GM21515 (cell line): ENCODE measurements at regions not wholly inside any gene's neighbourhood (a gene's known extent, or its start where the extent isn't known, plus 50 kb on each side); places are given as distances from the start of the nearest gene placed in this dataset.

ENCODE experiments used
- ATAC-seq: cut with Tn5 transposase; IDR thresholded peaks from one replicate; pipeline ENCODE4 v1.9.1; 2021; ENCODE audit not compliant: unreplicated experiment

DNA sequence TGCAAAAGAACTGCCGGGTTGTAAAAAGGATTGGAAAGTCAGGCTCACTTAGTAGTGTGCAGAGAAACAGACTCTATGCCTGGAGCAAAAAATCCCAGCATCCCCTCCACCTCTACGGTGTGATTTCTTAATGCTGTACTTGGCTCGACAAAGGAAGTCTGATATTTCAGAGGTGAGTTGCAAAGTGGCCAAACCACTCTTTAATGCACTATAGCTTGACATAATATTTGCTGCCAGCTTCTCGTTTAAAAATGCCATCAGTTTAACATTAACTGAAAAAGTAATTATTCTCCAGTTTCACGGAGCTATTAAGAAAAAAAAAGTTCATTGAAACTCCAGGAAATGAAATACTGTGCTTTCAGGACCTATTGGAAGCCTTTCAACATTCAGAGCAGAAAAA, 448.3 kb upstream of the ZFP42 start:
- no peak for ATAC-seq

DNA sequence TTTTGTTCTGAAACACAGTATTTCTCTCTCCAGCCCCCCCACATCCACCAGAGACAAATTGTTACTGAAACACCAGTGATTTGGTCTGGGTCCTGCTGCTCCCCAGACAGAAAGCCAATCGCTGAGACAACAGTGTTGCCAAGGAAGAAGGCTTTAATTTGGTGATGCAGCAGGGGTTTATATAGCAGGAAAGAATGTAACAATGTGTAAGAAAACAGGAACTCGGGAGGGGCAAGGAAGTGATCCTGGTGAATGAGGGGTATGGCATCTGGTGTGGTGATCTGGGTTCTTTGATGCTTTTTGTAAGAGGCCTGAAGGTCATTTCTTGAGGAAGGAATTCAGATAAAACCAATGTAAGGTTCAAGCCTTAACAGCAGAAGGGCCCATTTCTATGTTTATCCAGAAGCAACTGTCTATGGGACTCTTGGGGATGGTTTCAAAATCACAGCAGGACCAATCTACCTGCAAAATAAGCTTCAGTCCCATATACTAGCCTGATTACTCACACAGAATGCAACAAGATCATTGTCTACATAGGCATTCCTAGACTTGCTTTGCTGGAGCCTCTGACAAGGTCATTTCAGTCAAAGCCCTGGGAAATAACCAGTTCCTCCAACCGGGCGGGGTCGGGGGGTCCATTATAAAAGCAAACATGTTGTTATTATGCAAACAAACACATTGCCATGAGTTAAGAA, 445.2 kb upstream of the ZFP42 start:
- no peak for ATAC-seq

DNA sequence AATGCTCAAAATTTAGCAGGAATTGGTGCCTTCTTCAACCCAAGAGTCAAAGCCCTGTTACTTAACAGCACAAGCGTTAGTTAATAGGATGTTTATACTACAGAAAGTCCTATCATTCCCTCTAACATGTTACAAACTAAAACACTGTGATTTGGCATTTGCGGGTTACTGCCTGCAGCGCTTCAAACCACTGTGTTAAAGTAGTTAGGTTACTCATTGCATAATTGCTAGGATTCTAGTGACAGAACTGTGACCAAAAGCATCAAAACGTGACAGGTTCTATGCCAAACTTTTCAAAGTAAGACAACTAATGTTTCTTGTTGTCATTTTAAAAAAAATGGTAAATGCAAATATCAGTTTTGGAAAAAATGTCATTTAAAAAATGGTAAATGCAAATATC, 442.8 kb upstream of the ZFP42 start:
- no peak for ATAC-seq

DNA sequence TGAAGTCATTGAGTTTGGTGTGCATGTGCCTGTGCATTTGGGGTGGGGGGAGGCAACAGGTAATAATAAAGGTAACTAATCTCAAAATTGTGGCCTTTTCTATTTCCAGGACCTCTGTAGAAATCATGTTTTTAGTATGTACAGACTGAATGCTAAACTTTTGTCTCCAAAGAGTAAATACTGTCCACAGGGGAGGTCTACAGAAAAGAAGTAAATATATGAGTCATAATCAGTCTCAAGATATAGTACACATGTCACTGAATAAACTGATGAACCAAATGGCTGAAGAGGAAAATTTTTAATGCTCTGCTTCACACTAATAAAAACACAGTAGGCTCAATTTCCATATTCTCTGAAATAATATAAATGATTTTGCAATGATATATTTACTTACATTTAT, 440.4 kb upstream of the ZFP42 start:
- ATAC-seq, result no peak

DNA sequence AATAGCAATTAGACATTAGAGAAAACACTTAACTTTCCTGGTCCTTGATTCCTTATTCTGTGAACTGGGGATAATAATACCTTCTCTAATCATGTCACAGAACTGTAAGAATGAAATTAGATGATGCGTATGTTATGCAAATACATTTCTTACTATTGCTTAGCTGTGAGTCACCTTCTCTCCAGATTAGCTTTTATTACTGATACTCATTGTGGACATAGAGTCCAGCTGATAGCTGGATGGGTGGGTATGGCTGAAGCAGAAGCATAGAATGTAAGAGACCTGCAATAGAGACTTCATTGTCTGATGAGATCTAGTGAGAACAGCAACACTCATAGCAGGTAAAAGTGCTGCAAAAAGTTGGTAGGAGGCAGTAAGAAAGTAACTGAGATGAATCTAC, 437.2 kb upstream of the ZFP42 start:
- ATAC-seq, result no peak

DNA sequence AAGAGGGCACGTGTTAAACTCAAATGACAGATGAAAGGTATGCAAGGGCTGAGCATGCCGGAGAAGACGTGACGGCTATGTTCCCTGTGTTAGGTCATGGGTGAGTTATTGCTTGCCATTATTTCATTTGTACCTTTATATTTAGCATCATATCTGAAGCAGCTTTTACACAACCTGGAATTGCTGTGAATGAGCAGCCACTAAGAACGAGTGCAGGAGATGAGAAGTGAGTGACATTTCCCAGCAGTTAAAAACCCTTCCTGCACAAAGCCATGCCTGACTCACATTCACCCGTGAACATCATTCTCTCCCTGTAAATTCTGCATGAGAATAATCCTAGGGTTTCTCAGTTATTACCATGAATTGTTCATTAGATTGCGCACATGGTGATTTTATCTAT, 433.2 kb upstream of the ZFP42 start:
- no peak for ATAC-seq

DNA sequence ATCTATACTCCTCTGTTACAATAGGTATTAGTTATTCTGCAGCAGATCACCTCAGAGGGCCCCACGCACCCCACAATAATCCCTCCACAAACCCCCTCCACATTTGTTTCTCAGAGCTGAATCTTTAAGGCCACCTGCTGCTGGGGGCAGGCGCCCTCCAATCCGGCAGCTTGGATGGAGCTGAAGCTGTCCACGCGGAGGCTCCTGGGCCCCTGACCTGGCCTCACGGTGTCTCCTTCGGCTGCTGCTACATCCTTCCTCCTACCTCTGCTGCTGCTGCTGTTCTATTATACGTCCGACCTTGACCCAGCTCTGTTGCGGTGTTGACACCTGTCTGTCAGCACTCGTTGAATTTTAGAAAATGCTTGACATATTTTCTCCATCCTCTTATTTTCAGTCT, 430.2 kb upstream of the ZFP42 start:
- no peak for ATAC-seq

DNA sequence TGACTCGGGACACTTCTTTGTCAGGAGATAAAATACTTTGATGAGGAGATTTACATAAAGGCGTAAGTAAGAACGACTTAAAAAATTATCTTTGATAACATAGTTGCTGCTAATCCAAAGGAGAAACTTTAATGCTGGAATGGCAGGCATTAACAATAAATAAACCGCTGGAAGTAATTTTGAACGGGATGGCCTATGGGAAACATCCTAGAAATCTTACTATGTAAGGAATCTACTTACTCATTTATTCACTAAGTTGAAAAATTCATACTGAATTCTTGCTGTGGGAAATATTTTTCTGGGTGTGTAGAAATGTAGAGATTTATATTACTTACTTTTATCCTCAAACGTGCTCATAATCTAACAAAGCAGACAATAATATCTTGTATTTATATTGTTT, 425.7 kb upstream of the ZFP42 start:
- ATAC-seq, result no peak

DNA sequence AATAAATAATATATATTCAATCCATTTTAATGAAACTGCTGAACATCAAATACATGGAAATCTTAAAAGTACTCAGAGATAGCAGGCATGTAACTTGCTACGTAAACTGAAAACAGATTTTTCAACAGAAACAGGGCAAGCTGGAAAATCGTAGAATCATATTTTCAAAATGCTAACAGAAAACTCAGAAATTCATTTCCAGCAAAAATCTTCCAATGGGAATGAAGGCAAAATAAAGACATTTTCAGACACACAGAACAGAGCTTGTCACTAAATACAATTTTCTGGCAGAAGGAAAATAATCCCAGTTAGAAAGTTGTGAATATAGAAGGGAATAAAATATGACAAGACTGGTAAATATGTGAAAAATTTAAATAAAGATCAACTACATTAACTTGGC, 419.9 kb upstream of the ZFP42 start:
- ATAC-seq, result no peak

DNA sequence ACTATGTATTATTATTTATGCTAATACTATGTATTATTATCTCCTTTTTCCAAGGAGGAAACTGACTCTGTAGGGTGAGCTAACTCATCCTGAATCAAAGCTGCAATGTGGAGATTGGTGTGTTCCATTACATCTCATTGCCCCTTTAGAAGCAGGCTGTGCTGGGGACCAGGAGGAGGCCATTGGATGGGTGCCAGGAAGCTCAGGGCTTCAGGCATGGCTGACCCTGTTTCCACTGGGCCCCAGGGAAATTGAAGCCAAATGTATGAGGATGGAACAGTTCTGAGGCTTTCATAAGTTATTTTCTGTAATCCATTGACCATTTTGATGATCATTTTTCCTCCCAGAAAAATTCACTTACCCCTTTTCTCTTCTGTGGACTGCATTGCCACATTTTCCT, 418.8 kb upstream of the ZFP42 start:
- ATAC-seq, result no peak

DNA sequence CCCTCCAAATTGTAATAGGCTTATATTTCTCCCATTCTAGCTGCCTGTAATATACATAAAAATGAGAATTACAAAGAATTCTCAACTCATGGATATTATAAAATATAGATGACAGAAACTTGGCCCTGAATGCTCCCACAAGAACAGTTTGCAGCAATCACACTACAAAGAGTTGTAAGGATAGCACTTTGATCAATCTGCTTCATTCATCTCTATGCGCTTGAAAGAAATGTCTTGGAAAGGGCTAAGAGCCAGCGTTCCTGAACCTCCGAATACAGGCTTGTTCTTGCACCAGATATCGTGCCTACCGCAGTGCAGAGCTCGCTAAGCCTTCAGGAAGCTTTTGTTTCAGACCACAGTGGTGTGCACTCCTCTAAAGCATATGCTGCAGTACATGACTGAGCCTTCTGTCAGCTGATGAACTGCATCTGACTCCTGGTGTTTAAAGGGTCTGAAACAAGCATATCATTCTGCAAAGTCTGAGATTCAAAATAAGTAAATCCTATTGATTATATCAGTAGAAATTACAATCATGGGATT, 417.6 kb upstream of the ZFP42 start:
- ATAC-seq, result no peak

DNA sequence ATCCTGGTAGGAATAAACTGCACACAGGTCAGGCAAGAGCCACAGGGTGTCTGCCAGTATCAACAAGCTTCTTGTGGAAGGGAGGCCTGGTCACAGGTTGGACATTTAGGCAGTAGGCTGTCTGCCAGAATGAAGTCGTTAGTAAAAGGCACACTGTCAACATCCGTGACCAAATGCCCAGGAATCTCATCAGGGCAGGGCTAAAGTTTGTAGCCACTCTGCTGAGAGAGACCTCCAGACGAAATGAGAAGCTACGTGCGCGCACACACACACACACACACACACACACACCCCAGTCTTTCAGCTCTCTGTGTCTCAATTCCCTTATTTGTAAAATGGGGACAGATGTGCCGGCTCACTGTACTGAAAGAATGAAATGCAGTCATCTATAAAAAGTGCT, 408.7 kb upstream of the ZFP42 start:
- ATAC-seq, result no peak

DNA sequence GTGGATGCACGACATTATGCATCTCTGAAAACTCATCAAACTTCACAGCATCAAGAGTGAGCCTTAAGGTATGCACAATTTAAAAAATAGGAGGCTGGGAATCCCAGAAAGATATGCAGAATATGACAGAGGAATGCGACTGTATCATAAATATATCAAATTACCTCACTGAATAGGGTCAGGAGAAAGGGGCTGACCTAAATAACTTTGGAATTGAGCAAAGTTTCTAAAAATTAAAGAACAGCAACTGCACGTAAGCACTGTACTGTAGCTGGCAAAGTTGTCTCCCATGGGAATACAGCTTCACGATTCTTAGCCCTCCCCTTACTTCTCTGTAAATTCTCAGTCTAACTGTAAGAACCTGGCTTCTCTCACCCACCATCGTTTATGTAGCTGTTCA, 397.4 kb upstream of the ZFP42 start:
- ATAC-seq, result no peak

DNA sequence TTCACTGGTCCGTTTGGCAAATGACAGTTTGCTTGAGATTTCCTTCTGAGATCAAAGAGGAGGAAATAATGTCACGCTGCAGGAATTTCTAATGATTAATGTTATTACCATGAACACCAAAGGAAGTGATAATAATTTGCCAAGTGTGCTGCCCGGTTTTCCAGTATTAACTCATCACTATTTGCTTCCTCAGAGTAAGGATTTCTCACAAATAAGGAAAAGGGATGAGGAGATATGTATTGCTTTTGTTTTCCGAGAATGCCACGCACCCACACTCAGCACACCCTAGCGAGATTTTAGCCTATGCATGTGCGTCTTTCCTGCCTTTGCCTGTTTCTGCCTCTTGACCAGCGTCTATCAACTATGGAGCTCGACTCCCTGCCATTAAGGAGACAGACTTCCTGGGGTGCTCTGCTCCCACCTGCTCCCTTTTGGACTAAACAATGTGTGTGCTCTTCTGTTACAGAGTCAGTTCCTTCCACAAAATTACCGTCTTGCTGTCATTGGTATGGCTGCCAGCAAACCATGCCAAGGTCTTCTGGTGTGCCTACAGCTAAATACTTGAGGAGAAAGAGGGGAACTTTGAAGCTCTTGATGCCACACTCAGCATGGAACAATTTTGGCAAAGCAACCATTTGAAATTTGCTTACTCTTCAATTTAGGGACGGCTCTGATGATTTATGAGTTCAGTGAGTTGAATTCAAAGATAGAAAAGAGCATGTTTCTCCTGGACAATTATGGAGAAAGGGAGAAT, 393.1 kb upstream of the ZFP42 start:
- no peak for ATAC-seq

DNA sequence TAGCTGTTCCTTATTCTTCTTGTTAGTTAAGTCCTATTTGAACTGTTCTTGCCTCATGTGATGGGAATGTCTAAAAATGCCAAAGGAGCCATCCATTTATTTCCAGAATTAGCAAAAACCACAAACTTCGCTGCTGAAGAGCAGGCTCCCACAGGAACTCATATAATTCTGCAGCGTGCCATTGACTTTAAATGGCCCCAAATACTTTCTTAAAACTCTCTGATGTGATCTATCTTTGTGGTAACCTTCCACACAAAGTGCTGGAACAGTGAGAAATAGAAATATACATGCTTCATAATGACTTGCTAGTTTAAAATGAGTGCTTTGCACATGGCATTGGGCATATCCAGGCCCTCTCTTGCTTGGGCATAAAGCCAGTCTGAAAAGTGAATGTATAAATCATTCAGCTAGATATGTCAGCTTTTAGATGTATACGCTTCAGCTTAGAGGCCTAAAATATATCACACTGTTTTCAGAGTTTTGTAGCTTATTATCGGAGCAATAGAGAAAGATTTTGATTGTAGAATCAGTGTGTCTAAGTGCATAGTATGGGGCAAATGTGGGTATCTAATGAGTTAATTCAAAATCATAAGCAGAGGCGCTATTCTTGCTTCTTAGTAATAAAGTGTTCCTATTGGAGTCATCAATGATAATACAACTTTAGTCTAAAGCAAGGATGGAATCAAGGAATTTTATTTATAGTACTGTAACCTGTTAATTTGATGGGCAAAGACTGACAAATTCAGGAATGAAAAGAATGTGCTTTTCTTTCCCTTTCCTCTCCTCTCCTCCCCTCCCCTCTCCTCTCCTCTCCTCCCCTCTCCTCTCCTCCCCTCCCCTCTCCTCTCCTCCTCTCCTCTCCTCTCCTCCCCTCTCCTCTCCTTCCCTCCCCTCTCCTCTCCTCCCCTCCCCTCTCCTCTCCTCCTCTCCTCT, 392.2 kb upstream of the ZFP42 start:
- ATAC-seq, result no peak

DNA sequence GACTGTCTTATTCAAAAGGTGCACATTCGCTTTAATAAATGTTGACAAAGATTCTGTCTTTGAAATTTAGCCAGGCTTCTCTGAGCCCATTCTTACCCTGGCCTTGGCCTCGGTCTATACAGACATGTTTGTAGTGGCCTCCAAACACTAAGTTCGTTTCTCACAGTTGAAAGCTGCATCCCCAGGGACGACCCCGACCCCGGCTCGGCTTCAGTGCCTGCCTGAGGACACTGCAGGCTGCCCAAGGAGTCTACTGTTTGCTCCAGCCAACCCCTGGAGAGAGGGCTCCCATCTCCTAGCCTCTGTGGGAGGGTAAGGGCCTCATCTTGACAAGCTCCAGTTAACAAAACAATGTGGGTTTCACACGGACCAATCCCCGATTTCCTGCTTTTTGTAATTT, 390.6 kb upstream of the ZFP42 start:
- no peak for ATAC-seq

DNA sequence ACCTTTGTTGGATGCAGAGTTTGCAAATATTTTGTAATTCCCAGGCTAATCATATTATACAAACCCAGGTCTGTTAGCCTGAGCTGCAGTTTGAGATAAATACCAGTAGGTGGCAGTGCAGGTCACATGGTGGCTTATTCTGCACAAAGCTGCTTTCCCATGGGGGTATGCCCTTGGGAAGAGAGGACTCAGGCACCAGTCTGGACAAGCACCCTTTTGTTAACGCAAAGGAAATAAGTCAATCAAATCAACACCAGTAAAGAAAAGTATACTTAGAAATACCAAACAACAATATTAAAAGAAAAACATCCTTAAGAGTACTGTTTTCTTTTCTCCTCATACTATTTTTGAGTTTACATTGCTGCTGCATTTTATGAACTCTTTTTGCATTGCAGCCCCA, 389.0 kb upstream of the ZFP42 start:
- no peak for ATAC-seq

DNA sequence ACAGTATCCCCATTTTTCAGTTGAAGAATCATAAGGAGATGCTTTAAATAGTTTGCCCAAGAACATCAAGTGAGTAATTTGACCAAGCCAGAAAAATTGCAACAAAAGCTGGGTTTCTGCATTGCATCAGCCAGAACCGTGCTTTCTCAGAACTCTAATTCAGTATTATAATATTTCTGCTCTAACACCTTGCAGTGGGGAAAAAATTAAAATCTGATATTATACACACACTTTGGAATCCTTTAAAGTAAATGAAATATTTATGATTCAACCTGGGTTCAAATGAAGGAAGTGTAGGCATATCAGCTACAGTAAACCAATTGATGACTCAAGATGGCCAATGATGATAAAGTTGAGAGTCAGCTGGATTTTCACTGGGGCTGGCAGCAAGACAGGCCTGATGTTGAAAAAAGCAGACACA, 387.6 kb upstream of the ZFP42 start:
- ATAC-seq, result no peak

DNA sequence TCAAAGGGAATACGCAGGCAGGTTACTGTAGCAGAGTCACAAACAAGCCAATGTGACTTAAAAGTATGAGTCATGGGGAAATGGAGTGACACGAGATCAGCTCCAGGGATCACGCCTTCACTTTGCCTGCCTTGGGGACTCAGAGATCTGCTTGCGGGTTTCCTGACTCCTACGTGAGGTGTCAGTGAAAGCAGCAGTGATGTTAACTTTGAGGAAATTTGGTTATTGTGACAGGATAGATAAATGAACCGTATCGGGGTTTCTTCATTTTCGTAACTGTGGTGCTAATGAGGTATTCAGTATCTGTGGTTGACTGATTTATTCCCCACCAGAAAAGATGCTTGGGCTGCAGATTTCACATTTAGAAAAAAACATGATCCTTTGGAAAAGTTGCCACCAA, 383.3 kb upstream of the ZFP42 start:
- ATAC-seq, result no peak

DNA sequence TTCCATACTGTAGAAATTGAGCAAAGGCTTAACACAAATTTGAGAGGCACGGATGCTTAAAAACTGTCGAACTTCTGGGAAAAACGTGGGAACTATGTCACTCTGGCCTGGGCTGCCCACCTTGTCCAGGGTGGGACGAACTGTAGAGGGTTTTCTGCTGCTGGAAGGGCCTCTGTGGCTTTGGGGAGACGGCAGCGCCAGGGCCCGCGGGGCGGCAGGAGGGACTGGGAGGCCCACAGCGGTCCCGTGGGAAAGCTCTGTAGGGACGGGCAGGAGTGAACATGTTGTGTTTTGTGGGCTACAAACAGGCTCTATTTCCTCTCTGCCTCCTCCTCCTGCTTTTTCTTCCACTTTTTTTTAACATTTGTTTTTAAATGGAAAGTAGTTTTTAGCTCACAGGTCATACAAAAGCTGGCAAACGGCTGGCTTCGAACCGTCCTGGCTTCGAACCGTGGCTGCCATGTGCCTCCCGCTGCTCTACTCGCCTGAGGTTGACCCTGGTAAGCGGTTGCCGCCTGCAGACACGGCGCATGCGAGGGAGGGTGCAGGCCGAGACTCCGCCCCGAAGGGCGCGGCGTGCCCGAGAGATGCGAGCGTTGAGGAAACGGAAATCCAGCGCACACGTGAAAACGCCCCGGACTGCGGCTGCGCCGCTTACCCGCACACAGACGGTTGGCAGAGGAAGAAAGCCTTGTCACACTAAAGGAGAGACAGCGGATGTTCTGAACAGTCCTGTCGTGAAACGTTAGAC, 382.3 kb upstream of the ZFP42 start:
- ATAC-seq, result no peak

DNA sequence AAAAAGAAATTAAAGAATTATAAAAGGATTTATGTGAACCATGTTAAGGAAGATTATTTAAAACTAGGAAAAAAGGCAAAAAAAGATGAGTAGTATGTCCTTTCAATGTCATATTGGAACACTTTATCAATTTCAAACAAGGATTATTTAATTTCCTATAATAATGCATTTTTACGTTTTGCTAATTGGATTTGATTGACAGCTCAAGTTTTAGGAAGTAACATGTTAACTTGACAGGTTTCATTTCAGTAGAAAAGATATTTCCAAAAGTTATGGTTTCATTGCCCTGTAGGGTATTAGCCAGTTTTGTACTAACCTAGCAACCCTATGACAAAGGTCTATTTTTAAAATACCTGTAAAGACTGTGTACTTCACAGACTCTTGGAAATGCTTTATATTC, 379.6 kb upstream of the ZFP42 start:
- ATAC-seq, result no peak
